ENCODE measurements at regions not wholly inside any gene's neighbourhood (a gene's known extent, or its start where the extent isn't known, plus 50 kb on each side); places are given as distances from the start of the nearest gene placed in this dataset.

DNA sequence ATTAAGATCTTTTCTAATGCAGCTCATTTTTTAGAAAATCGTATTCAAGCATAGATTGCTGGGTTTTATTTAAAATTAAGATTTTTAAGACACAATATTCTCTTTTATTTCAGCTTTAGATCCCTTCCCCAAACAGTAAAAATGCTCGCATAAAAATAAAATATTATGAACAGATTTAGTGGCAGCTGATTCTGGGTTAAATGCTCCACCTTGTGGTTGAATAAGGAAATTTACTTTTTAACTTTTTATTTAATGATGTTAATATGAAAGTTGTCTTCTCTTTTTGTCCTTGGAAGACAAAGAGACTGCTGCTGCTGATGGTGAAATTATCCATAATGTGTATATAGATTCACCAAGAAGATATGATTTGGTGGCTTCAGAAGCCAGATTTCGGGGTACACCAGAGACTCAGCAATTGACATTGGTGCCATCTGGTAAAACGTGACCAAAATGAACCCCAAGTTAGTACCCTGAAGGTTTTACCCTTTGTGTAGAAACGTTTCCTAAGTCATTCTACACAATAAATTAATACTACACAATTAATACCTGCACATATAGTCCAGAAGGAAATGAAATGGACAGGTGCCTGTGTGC, 128.0 kb downstream of the ADAMTS1 start:
- Histone ChIP-seq H3K9me3 (ENCODE audit: control insufficient read depth, insufficient read depth, low read depth, low read length) (no peaks in the 10 kb centered on the region), H3K27me3 (ENCODE audit: control insufficient read depth, insufficient read depth, low read length) (no peaks in the 10 kb centered on the region), H3K4me3 (ENCODE audit: low read depth in 2 of 2, low read length in 2 of 2) (no peak overlapping the region), H3K4me1 (ENCODE audit: control insufficient read depth, insufficient read depth, low read length) (no peaks in the 10 kb centered on the region; the same call in 1 of the 2 replicates), H3K27ac (ENCODE audit: low read length) (no peak overlapping the region), H3K36me3 (ENCODE audit: control insufficient read depth, insufficient read depth, low read length) (no peaks in the 10 kb centered on the region; the same call in 1 of the 2 replicates)
- POLR2A ChIA-PET: no interaction called here
- TF ChIP-seq, protein P1, sequence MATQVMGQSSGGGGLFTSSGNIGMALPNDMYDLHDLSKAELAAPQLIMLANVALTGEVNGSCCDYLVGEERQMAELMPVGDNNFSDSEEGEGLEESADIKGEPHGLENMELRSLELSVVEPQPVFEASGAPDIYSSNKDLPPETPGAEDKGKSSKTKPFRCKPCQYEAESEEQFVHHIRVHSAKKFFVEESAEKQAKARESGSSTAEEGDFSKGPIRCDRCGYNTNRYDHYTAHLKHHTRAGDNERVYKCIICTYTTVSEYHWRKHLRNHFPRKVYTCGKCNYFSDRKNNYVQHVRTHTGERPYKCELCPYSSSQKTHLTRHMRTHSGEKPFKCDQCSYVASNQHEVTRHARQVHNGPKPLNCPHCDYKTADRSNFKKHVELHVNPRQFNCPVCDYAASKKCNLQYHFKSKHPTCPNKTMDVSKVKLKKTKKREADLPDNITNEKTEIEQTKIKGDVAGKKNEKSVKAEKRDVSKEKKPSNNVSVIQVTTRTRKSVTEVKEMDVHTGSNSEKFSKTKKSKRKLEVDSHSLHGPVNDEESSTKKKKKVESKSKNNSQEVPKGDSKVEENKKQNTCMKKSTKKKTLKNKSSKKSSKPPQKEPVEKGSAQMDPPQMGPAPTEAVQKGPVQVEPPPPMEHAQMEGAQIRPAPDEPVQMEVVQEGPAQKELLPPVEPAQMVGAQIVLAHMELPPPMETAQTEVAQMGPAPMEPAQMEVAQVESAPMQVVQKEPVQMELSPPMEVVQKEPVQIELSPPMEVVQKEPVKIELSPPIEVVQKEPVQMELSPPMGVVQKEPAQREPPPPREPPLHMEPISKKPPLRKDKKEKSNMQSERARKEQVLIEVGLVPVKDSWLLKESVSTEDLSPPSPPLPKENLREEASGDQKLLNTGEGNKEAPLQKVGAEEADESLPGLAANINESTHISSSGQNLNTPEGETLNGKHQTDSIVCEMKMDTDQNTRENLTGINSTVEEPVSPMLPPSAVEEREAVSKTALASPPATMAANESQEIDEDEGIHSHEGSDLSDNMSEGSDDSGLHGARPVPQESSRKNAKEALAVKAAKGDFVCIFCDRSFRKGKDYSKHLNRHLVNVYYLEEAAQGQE (IDR thresholded peaks at IDR 0.05; ENCODE audit: insufficient read depth in 1 of 2, low read depth in 2 of 2, low read length in 1 of 2): no peak
- TF ChIP-seq, protein P2, sequence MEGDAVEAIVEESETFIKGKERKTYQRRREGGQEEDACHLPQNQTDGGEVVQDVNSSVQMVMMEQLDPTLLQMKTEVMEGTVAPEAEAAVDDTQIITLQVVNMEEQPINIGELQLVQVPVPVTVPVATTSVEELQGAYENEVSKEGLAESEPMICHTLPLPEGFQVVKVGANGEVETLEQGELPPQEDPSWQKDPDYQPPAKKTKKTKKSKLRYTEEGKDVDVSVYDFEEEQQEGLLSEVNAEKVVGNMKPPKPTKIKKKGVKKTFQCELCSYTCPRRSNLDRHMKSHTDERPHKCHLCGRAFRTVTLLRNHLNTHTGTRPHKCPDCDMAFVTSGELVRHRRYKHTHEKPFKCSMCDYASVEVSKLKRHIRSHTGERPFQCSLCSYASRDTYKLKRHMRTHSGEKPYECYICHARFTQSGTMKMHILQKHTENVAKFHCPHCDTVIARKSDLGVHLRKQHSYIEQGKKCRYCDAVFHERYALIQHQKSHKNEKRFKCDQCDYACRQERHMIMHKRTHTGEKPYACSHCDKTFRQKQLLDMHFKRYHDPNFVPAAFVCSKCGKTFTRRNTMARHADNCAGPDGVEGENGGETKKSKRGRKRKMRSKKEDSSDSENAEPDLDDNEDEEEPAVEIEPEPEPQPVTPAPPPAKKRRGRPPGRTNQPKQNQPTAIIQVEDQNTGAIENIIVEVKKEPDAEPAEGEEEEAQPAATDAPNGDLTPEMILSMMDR (IDR thresholded peaks at IDR 0.05): peak; percentile 53; the same call in 1 of the 2 replicates
- intact Hi-C loops (cut with micrococcal nuclease; ENCODE audit: unreplicated experiment) (loop anchor here (10.0 kb wide), 1 partner anchor 542 kb away; the partner anchor contains the start of gene APP), in situ Hi-C loops (cut with HindIII; ENCODE audit: low pct_unique_long_range_greater_than_20kb, low sequenced_read_pairs) (no loop called here)
- DNase-seq (ENCODE audit: low read depth, low spot score): no peak
- no TSS peak for BruUV-seq (replicated peaks)
- CTCF ChIA-PET: no interaction called here
- no peak for ATAC-seq

DNA sequence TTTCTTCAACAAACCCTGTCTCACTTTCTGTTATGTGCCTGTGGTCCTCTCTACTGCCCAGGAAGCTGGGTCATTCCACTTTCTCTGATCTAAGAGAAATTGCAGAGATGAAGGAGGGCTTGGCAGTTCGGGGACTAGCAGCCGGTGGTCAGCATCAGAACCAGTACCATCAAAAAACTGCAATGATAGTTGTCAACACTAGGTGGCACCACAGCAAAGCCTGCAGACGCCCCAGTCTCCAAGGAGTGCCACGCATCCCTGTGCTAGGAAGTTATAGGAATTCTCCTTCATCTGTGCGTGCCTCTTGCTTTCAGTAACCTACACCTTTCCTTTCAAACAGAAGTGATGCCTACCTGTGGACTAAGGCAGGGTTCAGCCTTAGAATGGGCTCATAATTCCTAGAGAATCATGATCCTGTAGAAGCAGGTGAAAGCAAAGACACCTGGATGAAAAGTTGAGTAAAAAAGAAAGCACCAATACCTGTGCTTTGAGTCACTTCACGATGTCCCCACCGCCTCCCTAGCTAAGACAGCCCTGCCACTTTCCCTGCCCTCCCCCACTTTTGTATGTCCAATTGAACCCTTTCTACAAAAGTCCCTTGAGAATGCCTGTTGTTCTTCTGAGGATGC, 129.2 kb downstream of the ADAMTS1 start:
- Histone ChIP-seq H3K27ac (ENCODE audit: low read length) (no peak overlapping the region), H3K27me3 (ENCODE audit: control insufficient read depth, insufficient read depth, low read length) (no peaks in the 10 kb centered on the region), H3K9me3 (ENCODE audit: control insufficient read depth, insufficient read depth, low read depth, low read length) (no peaks in the 10 kb centered on the region), H3K36me3 (ENCODE audit: control insufficient read depth, insufficient read depth, low read length) (no peaks in the 10 kb centered on the region; the same call in 1 of the 2 replicates), H3K4me3 (ENCODE audit: low read depth in 2 of 2, low read length in 2 of 2) (no peak overlapping the region), H3K4me1 (ENCODE audit: control insufficient read depth, insufficient read depth, low read length) (no peaks in the 10 kb centered on the region; the same call in 1 of the 2 replicates)
- TF ChIP-seq, protein P1 (IDR thresholded peaks at IDR 0.05; ENCODE audit: insufficient read depth in 1 of 2, low read depth in 2 of 2, low read length in 1 of 2): no peak
- TF ChIP-seq, protein P2 (IDR thresholded peaks at IDR 0.05): peak; percentile 77
- ChIA-PET CTCF (no interaction called here), POLR2A (no interaction called here)
- no TSS peak for BruUV-seq (replicated peaks)
- DNase-seq (ENCODE audit: low read depth, low spot score) (no peak), ATAC-seq (peak; percentile 74; the same call in 1 of the 2 replicates)
- intact Hi-C loops (cut with micrococcal nuclease; ENCODE audit: unreplicated experiment) (loop anchor here (10.0 kb wide), 1 partner anchor 541 kb away; the partner anchor contains the start of gene APP), in situ Hi-C loops (cut with HindIII; ENCODE audit: low pct_unique_long_range_greater_than_20kb, low sequenced_read_pairs) (no loop called here)
